Brain microvascular endothelial cell (primary cell): ENCODE measurements at regions not wholly inside any gene's neighbourhood (a gene's known extent, or its start where the extent isn't known, plus 50 kb on each side); places are given as distances from the start of the nearest gene placed in this dataset.

ENCODE experiments used
- DNase-seq: peaks from one replicate; pipeline ENCODE4 v3.0.0-alpha.2; 2020
- H3K27ac ChIP-seq: fragments of 250-450 bp; sonication (Bioruptor Pico); 2 replicates; pipeline ENCODE4 v1.5.1; 2020; ENCODE audit warnings: mild to moderate bottlenecking, moderate library complexity
- H3K27me3 ChIP-seq: fragments of 250-450 bp; sonication (Bioruptor Pico); replicated peaks from 2 replicates; pipeline ENCODE4 v1.5.1; 2020; ENCODE audit warnings: mild to moderate bottlenecking
- H3K36me3 ChIP-seq: fragments of 250-450 bp; sonication (Bioruptor Pico); replicated peaks from 2 replicates; pipeline ENCODE4 v1.5.1; 2020; ENCODE audit warnings: mild to moderate bottlenecking
- H3K4me3 ChIP-seq: 2 replicates; pipeline ENCODE4 v1.5.1; 2011; ENCODE audit warnings: low read depth, mild to moderate bottlenecking, control low read depth, low read length, moderate library complexity
- in situ Hi-C: cut with HindIII; loops from 2 replicates; pipeline ENCODE4 v1.10.0; 2017; ENCODE audit warnings: low sequenced_read_pairs, low pct_ligation_motif_present
- TF ChIP-seq, protein P1 (sequence below): IDR thresholded peaks from 2 replicates; pipeline ENCODE4 v1.5.1; 2011; ENCODE audit warnings: low read depth, mild to moderate bottlenecking, moderate library complexity, low read length, control low read depth, inconsistent platforms; ENCODE audit errors: missing control alignments

DNA sequence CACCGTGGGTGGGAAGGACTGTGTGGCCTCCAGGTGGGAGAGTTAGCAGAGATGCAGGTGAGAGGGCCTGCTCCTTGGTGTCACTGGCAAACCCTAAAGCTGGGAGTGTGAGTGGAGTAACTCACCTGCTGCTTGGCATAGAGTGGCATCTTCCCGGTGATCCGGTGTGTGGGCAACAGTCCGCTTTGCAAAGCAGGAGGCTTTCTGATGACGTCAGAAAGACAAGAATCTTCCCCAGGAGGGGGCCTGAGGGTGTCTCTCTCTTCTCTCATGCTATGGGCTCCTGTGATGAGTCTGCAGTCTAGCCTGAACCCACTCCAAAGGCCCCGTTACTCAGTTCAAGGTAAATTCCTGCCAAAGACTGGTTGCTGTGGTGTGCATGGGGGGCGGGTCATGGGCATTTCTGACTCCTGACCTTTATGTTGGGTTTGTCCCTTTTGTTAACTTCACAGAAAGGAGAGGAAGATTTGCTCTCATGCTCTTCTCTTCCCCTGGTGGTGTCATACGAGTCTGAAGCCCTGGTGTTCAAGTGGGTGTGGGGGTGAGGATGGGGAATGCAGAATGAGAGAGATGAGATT, 187.9 kb downstream of the GATA3 start:
- TF ChIP-seq, protein P1, sequence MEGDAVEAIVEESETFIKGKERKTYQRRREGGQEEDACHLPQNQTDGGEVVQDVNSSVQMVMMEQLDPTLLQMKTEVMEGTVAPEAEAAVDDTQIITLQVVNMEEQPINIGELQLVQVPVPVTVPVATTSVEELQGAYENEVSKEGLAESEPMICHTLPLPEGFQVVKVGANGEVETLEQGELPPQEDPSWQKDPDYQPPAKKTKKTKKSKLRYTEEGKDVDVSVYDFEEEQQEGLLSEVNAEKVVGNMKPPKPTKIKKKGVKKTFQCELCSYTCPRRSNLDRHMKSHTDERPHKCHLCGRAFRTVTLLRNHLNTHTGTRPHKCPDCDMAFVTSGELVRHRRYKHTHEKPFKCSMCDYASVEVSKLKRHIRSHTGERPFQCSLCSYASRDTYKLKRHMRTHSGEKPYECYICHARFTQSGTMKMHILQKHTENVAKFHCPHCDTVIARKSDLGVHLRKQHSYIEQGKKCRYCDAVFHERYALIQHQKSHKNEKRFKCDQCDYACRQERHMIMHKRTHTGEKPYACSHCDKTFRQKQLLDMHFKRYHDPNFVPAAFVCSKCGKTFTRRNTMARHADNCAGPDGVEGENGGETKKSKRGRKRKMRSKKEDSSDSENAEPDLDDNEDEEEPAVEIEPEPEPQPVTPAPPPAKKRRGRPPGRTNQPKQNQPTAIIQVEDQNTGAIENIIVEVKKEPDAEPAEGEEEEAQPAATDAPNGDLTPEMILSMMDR = no peak
- H3K27ac ChIP-seq = no peak overlapping the region
- no peak for DNase-seq
- H3K36me3 ChIP-seq = no peaks in the 10 kb centered on the region
- no peaks in the 10 kb centered on the region for H3K27me3 ChIP-seq
- H3K4me3 ChIP-seq = no peak overlapping the region
- in situ Hi-C loops = no loop called here

DNA sequence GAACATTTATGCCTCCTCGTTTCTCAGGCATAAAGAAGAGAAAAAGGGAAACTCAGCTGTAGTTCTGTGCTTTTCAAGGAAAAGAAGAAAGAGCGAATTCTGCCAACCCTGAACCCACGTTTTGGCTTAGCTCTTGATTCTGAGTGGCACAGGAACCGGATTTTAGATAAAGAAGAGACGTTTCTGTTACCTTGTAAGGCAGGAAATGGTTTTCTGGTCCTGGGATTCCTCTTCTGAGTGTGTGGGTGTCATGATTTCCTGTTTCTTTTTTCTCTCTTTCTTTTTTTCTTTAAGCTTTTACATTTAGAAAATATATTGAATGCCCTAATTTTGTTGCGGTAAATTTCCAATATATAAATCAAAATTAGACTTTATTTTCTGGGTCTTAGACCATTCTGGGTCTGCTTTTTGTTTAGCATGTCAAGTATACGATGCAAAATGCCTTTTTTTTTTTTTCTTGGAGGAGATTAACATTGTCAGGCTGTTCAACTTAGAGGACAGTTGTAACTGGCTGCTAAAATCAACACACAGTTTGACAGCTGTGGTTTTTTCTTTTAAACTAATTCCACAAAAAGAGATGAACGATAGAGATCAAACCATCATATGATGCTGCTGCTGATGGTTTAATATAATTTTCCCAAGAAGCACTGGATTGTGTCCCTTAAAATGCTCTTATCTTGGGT, 190.8 kb downstream of the GATA3 start:
- in situ Hi-C loops = no loop called here
- DNase-seq = no peak

DNA sequence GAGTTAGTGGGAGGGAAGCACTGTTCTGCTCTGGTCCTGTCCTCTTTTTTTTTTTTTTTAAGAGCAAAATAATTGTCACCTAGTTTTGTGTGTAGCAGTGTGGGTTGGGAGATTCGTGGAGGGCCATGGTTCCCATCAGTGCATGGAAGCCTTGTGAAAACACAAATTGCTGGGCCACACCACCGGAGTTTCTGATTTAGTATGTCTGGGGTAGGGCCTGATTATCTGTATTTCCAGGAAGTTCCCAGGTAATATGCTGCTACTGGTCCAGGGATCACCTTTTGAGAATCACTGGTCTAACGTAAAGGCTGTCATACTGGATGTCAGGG, 191.3 kb downstream of the GATA3 start:
- Histone ChIP-seq H3K27ac (no peak overlapping the region), H3K4me3 (no peak overlapping the region), H3K36me3 (no peaks in the 10 kb centered on the region), H3K27me3 (no peaks in the 10 kb centered on the region)
- in situ Hi-C loops = no loop called here
- TF ChIP-seq, protein P1 = no peak
- DNase-seq = no peak

More for the DNA sequence above, 190.8 kb downstream of the GATA3 start:
- Histone ChIP-seq H3K36me3 (no peaks in the 10 kb centered on the region), H3K27me3 (no peaks in the 10 kb centered on the region), H3K4me3 (no peak overlapping the region), H3K27ac (no peak overlapping the region)
- TF ChIP-seq, protein P1 = no peak

DNA sequence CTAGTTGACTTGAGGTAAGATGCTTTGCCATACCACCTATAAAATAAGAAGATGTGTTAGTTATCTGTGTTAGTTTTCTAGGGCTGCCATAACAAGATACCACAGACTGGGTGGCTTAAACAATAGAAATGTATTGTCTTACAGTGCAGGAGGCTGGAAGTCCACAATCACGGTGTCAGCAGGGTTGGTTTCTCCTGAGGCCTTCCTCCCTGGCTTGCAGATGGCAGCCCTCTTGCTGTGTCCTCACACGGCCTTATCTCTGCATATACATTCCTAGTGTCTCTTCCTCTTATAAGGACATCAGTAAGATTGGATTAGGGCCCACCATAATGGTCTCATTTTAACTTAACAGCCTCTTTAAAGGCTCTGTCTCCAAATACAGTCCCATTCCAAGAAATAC, 192.1 kb downstream of the GATA3 start:
- DNase-seq = no peak
- H3K27ac ChIP-seq = no peak overlapping the region
- no peaks in the 10 kb centered on the region for H3K27me3 ChIP-seq
- TF ChIP-seq, protein P1 = no peak
- in situ Hi-C loops = no loop called here
- no peaks in the 10 kb centered on the region for H3K36me3 ChIP-seq
- no peak overlapping the region for H3K4me3 ChIP-seq

DNA sequence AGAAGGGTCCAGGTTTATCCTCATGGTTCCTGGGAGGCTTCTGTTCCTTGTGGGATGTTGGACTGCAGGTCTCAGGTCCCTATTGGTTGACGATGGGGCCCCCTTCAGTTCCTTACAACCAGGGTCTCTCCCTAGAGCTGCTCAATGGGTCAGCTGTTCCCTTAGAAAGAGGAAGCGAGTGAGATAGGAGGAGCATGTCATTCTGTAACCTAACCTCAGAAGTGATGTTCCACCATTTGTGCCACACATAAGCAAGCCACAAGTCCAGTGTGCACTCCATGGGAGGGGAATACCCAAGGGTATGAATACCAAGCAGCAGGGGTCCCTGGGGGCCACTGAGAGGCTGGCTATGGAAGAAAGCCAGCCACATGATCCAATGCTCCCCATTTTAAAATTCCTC, 192.7 kb downstream of the GATA3 start:
- no peak overlapping the region for H3K4me3 ChIP-seq
- no peaks in the 10 kb centered on the region for H3K27me3 ChIP-seq
- DNase-seq = no peak
- no peak overlapping the region for H3K27ac ChIP-seq
- no peaks in the 10 kb centered on the region for H3K36me3 ChIP-seq
- in situ Hi-C loops = no loop called here
- TF ChIP-seq, protein P1 = no peak

DNA sequence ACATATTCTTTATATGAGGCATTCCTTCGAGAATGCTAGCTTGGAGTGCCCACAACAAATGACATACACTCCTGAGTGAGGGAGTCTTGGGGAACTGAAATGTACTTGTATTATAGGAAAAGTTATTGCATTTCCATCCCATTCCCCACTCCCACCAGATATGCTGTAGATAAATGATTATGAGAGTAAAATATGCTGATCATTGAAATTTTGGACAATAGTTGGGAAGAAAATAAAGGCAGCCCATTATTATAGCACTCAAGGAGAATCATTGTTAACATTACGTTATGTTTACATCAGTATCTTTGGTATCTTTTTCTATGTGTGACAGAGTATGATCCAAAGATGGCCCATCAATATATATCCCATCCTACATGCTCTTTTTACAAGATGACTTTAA, 194.4 kb downstream of the GATA3 start:
- Histone ChIP-seq H3K27ac (no peak overlapping the region), H3K4me3 (no peak overlapping the region), H3K27me3 (no peaks in the 10 kb centered on the region), H3K36me3 (no peaks in the 10 kb centered on the region)
- TF ChIP-seq, protein P1 = no peak
- in situ Hi-C loops = no loop called here
- no peak for DNase-seq
